Glutamatergic neuron (in vitro differentiated cells): ENCODE measurements at regions not wholly inside any gene's neighbourhood (a gene's known extent, or its start where the extent isn't known, plus 50 kb on each side); places are given as distances from the start of the nearest gene placed in this dataset.

Experiments
- DNase-seq: peaks from one replicate; pipeline ENCODE4 v3.0.0; 2022
- H3K27ac Mint-ChIP-seq: one replicate; pipeline ENCODE4 v1.8.0; 2020; ENCODE audit warnings: mild to moderate bottlenecking, mixed read lengths, inconsistent platforms; ENCODE audit not compliant: unreplicated experiment
- H3K27me3 Mint-ChIP-seq: one replicate; pipeline ENCODE4 v1.8.0; 2020; ENCODE audit warnings: mild to moderate bottlenecking, moderate library complexity, mixed read lengths, inconsistent platforms; ENCODE audit not compliant: unreplicated experiment
- H3K36me3 Mint-ChIP-seq: one replicate; pipeline ENCODE4 v1.8.0; 2020; ENCODE audit warnings: mild to moderate bottlenecking, mixed read lengths, inconsistent platforms; ENCODE audit not compliant: unreplicated experiment
- H3K4me1 Mint-ChIP-seq: one replicate; pipeline ENCODE4 v1.8.0; 2020; ENCODE audit warnings: mild to moderate bottlenecking, low read depth, mixed read lengths, inconsistent platforms; ENCODE audit not compliant: unreplicated experiment
- H3K4me3 Mint-ChIP-seq: one replicate; pipeline ENCODE4 v1.8.0; 2020; ENCODE audit warnings: mild to moderate bottlenecking, mixed read lengths, inconsistent platforms; ENCODE audit not compliant: unreplicated experiment
- H3K9me3 Mint-ChIP-seq: one replicate; pipeline ENCODE4 v1.8.0; 2020; ENCODE audit warnings: mild to moderate bottlenecking, moderate library complexity, mixed read lengths, inconsistent platforms; ENCODE audit not compliant: unreplicated experiment
- CTCF ChIP-seq: fragments of 200-600 bp; sonication (generic); IDR thresholded peaks from one replicate; pipeline ENCODE4 v1.5.0; 2021; ENCODE audit not compliant: partially characterized antibody, unreplicated experiment

GRCh38 chr2:189379287-189379630 lies 62.0 kb upstream of the WDR75 start:
- Mint-ChIP-seq H3K4me1 (no peaks in the 10 kb centered on the region), H3K36me3 (no peaks in the 10 kb centered on the region), H3K27ac (no peak overlapping the region), H3K4me3 (no peak overlapping the region), H3K9me3 (no peaks in the 10 kb centered on the region), H3K27me3 (no peaks in the 10 kb centered on the region)
- DNase-seq, result no peak
- no peak for TF ChIP-seq CTCF

- Mint-ChIP-seq H3K27ac (no peak overlapping the region), H3K9me3 (no peaks in the 10 kb centered on the region), H3K4me1 (no peaks in the 10 kb centered on the region), H3K4me3 (no peak overlapping the region), H3K27me3 (no peaks in the 10 kb centered on the region), H3K36me3 (no peaks in the 10 kb centered on the region)
- no peak for TF ChIP-seq CTCF
- DNase-seq, result no peak
Measured at GRCh38 chr2:189379731-189380261, 61.5 kb upstream of the WDR75 start.

- DNase-seq, result no peak
- Mint-ChIP-seq H3K4me1 (no peaks in the 10 kb centered on the region), H3K4me3 (no peak overlapping the region), H3K36me3 (no peaks in the 10 kb centered on the region), H3K27me3 (no peaks in the 10 kb centered on the region), H3K9me3 (no peaks in the 10 kb centered on the region), H3K27ac (no peak overlapping the region)
- no peak for TF ChIP-seq CTCF
Measured at GRCh38 chr2:189382668-189383067, 58.6 kb upstream of the WDR75 start.

- Mint-ChIP-seq H3K27me3 (no peaks in the 10 kb centered on the region), H3K27ac (no peak overlapping the region), H3K4me3 (no peak overlapping the region), H3K36me3 (no peaks in the 10 kb centered on the region), H3K4me1 (no peaks in the 10 kb centered on the region), H3K9me3 (no peaks in the 10 kb centered on the region)
- TF ChIP-seq CTCF, result no peak
- DNase-seq, result no peak
Measured at GRCh38 chr2:189386741-189387140, 54.5 kb upstream of the WDR75 start.

GRCh38 chr2:189391201-189391600 lies 50.1 kb upstream of the WDR75 start:
- no peak for TF ChIP-seq CTCF
- no peaks in the 10 kb centered on the region for H3K27me3 Mint-ChIP-seq
- no peak overlapping the region for H3K27ac Mint-ChIP-seq
- H3K4me3 Mint-ChIP-seq, result no peak overlapping the region
- H3K9me3 Mint-ChIP-seq, result no peaks in the 10 kb centered on the region
- H3K4me1 Mint-ChIP-seq, result no peaks in the 10 kb centered on the region
- H3K36me3 Mint-ChIP-seq, result no peaks in the 10 kb centered on the region
- DNase-seq, result no peak
